ENCODE measurements at regions not wholly inside any gene's neighbourhood (a gene's known extent, or its start where the extent isn't known, plus 50 kb on each side); places are given as distances from the start of the nearest gene placed in this dataset.

DNA sequence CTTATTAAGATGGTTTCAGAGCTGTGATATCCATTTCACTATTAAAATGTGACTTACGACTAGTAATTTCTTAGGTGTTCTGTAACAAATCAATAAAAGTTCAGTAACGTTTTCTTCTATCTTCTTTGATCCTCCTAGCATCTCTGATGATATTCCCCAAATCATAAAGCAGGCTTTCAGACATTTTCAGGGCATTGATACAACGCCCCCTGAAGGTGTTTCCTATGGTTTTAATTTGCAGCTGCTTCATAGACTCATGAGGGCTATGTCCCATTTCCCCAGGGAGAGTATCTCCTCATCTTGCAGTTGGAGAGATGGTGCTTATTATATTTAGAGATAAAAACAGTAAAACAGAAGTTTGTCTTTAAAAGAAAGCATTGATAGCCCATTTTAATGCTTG is 246.8 kb upstream of the CNTN3 start:
- H3K4me3 ChIP-seq (ENCODE audit: low read depth, low read length): no peak overlapping the region
- no peak for TF ChIP-seq CTCF (conservative IDR thresholded peaks at IDR 0.05; ENCODE audit: low read depth, low read length)

DNA sequence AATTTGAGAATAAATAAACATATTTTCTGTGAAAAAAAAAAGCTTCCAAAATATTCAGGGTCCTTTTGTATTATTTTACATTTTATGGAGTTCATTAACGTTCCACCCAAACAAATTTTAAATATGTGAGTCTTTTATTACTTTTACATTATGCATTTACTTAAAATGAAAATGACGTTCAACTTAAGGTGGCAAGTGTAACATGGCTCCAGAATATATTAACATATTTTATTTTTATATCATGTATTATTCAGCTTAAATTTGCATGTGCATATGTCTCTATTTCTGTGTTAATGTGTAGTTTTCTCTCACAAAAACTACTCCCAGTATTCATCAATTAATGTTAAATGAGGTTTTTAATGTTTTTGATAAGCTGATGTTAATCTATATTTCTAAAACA is 243.6 kb upstream of the CNTN3 start:
- no peak for DNase-seq (ENCODE audit: low read depth)
- no peak for TF ChIP-seq CTCF (conservative IDR thresholded peaks at IDR 0.05; ENCODE audit: low read depth, low read length)
- no peak overlapping the region for H3K4me3 ChIP-seq (ENCODE audit: low read depth, low read length)

More for the DNA sequence above, 246.8 kb upstream of the CNTN3 start:
- no peak for DNase-seq (ENCODE audit: low read depth)

GRCh38 chr3:74850381-74850780 is 235.9 kb upstream of the CNTN3 start:
- no peak for DNase-seq (ENCODE audit: low read depth)
- TF ChIP-seq CTCF (conservative IDR thresholded peaks at IDR 0.05; ENCODE audit: low read depth, low read length): no peak
- no peak overlapping the region for H3K4me3 ChIP-seq (ENCODE audit: low read depth, low read length)

GRCh38 chr3:74847093-74847492 is 232.6 kb upstream of the CNTN3 start:
- H3K4me3 ChIP-seq (ENCODE audit: low read depth, low read length): no peak overlapping the region
- no peak for TF ChIP-seq CTCF (conservative IDR thresholded peaks at IDR 0.05; ENCODE audit: low read depth, low read length)
- no peak for DNase-seq (ENCODE audit: low read depth)

- no peak overlapping the region for H3K4me3 ChIP-seq (ENCODE audit: low read depth, low read length)
- DNase-seq (ENCODE audit: low read depth): peak; percentile 0
- TF ChIP-seq CTCF (conservative IDR thresholded peaks at IDR 0.05; ENCODE audit: low read depth, low read length): no peak
Observed at GRCh38 chr3:74845081-74845480, 230.6 kb upstream of the CNTN3 start.

- H3K4me3 ChIP-seq (ENCODE audit: low read depth, low read length): no peak overlapping the region
- TF ChIP-seq CTCF (conservative IDR thresholded peaks at IDR 0.05; ENCODE audit: low read depth, low read length): no peak
- DNase-seq (ENCODE audit: low read depth): no peak
Observed at GRCh38 chr3:74844428-74844827, 230.0 kb upstream of the CNTN3 start.

- DNase-seq (ENCODE audit: low read depth): no peak
- no peak overlapping the region for H3K4me3 ChIP-seq (ENCODE audit: low read depth, low read length)
- TF ChIP-seq CTCF (conservative IDR thresholded peaks at IDR 0.05; ENCODE audit: low read depth, low read length): no peak
Observed at GRCh38 chr3:74842649-74843048, 228.2 kb upstream of the CNTN3 start.

Data from choroid plexus epithelial cell (primary cell).